ENCODE measurements at regions not wholly inside any gene's neighbourhood (a gene's known extent, or its start where the extent isn't known, plus 50 kb on each side); places are given as distances from the start of the nearest gene placed in this dataset.

- TF ChIP-seq CTCF (IDR thresholded peaks at IDR 0.05; ENCODE audit: low read depth, low read length, poor library complexity, severe bottlenecking) = no peak
- no peak for TF ChIP-seq EZH2phosphoT487 (IDR thresholded peaks at IDR 0.05; ENCODE audit: borderline replicate concordance, low read length)
Measured at GRCh38 chr6:134741200-134741536, 208.7 kb downstream of the ALDH8A1 start.

Data from DOHH2 (cell line).